ENCODE measurements at regions not wholly inside any gene's neighbourhood (a gene's known extent, or its start where the extent isn't known, plus 50 kb on each side); places are given as distances from the start of the nearest gene placed in this dataset.

DNA sequence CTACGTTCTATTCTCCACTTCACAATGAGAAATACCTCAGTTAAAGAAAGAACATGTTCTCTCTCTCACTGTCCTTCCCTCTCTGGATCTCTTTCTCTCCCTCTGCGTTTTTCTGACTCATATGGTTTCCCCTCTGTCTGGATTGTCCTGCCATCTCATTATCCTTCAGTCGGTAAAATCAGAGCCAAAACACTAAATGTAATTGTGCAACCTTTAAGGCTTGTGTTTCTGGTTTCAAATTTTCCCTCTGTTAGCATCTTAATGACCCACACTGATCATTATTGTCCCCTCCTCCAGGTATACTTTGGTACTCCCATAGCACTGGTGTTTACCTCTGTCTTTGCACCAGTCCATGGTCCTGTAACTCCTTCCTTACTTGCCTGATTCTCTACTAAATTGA lies 509.4 kb upstream of the C9orf72 start:
- TF ChIP-seq, protein P1, sequence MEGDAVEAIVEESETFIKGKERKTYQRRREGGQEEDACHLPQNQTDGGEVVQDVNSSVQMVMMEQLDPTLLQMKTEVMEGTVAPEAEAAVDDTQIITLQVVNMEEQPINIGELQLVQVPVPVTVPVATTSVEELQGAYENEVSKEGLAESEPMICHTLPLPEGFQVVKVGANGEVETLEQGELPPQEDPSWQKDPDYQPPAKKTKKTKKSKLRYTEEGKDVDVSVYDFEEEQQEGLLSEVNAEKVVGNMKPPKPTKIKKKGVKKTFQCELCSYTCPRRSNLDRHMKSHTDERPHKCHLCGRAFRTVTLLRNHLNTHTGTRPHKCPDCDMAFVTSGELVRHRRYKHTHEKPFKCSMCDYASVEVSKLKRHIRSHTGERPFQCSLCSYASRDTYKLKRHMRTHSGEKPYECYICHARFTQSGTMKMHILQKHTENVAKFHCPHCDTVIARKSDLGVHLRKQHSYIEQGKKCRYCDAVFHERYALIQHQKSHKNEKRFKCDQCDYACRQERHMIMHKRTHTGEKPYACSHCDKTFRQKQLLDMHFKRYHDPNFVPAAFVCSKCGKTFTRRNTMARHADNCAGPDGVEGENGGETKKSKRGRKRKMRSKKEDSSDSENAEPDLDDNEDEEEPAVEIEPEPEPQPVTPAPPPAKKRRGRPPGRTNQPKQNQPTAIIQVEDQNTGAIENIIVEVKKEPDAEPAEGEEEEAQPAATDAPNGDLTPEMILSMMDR (IDR thresholded peaks at IDR 0.05) = no peak
- TF ChIP-seq POLR2A (IDR thresholded peaks at IDR 0.05) = no peak
- no peak for TF ChIP-seq POLR2AphosphoS5 (IDR thresholded peaks at IDR 0.05)

Data from prostate gland (tissue), 2 donors.